NCI-H82 (cell line): ENCODE measurements at regions not wholly inside any gene's neighbourhood (a gene's known extent, or its start where the extent isn't known, plus 50 kb on each side); places are given as distances from the start of the nearest gene placed in this dataset.
"Not testable (repeated sequence)": the region's sequence is repeated elsewhere in the genome, so short reads cannot be mapped to it uniquely, and the experiment has no call there.

Experiments
- DNase-seq: peaks from one replicate; lab custom pipeline; 2025; lab: John Stamatoyannopoulos, UW

DNA sequence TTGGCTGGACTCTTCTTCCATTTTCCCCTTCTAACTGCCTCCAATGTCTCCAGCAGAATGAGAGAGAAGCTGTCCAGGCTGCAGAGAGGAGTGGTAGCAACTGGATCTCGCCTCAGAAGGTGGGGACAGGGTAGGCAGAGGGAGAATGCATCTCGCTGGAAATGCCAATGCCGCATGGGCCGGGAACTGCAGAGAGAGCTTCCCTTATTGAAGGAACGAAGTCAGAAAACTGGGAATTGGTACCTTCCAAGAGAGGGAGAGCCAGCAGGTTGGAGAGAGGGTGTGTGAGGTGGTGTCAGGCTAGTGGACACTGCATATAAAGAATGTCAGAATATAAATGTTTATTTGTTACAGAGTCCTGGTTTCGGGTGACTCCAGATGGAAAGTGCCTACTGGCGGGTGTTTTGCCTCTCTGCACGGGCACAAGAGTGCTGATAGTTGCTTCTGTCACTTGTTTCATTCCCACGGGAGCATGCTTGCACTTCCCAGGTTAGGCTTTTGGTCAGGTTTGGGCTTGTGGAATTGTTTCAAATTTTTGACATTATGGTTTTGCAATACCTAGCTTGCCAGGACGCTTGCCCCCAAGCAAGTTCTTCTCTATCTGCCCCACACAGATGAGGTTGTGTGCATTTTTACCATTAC lies 156.8 kb upstream of the STS start:
- DNase-seq, result no peak

DNA sequence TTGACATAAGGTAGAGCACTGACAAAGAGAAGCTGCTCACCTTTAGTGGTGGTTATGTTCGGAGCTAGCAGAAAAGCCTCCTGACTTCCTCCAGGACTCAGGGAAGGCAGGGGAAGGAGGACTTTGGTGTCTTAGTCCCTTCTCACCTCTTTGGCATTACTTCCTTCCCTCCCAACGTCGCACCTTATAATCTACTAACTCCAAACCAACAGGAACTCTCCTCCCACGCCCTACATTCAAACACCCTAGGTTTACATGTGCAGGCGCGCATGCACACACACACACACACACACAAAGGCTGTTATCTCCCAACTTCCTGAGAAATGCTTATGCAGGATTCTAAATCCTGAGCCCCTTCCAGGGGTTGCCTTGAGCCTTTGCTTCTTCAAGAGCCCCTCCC lies 157.7 kb upstream of the STS start:
- no peak for DNase-seq

DNA sequence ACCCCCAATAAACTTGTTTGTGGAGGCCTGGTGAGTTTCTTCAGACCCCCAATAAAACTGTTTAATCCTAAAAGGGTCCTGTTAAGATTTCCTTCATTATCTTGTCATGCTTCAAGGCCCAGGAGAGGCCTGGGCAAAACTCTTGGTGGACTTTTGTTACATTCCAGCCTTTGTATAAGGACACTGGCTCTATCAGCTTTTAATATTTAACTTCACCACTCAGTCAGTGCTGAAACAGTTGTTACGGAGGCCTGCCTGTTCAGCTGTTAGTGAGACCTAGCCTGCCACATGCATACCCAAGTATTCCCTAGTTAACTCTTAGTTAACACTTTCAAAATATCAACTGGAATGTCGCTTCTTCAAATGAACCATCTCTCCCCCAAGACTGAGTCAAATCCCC lies 158.8 kb upstream of the STS start:
- DNase-seq, result not testable (repeated sequence)

DNA sequence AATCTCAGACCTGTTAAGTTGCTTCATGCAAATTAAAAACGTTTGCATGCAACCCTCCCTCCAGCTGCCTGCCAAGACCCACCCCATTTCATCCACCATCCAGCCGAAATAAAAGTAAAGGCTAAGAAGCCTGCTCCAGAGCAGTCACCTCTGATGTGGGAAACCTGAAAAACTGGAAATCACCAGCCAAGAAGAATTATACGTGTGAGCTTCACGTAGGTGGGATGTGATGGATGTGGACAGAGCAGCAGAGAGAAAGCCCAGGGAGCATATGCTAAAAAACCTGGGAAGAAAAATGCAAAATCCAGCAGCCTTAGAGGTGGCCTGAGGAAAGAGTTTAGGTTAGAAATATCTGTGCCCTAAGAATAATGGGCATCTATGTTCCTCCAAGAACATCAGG lies 160.6 kb upstream of the STS start:
- DNase-seq, result peak; percentile 39

DNA sequence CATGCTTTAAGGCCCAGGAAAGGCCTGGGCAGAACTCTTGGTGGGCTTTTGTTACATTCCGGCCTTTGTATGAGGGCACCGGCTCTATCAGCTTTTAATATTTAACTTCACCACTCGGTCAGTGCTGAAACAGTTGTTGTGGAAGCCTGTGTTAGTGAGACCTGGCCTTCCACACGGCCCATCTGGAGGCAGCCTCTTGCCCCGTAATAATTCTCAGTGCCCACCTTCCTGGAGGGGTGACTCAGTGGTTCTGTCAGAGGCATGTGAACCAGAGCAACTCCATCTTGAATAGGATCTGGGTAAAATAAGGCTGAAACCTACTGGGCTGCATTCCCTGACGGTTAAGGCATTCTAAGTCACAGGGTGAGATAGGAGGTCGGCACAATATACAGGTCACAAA lies 162.0 kb upstream of the STS start:
- DNase-seq, result no peak

DNA sequence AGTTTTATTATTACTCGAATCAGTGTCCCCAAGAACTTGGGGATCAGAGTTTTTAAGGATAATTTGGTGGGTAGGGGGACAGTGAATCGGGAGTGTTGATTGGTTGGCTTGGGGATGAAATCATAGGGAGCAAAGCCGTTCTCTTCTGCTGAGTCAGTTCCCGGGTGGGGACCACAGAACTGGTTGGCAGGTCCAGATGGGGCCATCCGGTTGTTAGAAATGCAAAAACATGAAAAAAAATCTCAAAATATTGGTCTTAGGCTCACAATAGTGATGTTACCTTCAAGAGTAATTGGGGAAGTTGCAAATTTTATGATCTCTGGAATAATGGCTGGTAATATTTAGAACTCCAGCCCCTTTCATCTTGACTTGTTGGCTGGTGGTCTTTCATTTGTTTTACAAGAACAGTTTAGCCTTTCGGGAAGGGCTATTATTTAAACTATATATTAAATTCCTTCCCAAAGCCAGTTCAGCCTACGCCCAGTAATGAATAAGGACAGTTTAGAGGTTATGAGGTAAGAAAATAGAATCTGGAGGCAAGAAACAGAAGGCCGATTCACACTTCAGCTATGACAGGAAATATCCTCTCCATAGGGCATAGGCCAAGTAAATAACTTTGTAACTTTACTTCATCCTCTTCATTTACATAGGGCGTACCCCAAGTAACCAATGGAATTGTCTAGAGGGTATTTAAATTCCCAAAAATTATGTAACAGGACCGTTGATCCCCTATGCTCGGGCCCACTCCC lies 164.1 kb upstream of the STS start:
- no peak for DNase-seq

DNA sequence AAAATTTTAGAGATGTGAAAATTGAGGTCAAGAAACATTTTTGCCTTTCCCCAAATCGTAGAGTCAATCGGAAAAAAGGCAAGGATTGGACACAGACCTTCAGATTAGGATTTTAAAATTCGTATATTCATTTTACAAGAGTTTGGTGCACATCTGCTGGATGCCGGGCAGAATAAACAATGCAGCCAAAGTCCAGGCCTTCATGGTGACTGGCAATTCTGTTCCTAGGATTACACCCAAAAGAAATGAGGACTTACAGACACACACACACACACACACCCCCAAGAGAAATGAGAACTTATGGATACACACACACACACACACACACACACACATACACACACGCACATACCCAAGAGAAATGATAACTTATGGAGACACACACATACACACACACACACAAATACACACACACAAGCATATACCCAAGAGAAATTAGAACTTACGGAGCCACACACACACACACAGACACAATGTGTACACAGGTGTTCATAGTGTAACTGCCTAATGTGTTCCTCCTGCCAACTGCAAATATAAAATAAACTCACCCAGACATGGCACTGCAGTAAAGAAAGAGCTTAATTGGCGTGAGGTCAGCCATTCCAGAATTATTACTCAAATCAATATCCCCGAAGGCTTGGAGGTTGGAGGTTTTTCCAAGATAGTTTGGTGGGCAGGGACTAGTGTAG lies 165.7 kb upstream of the STS start:
- no peak for DNase-seq

DNA sequence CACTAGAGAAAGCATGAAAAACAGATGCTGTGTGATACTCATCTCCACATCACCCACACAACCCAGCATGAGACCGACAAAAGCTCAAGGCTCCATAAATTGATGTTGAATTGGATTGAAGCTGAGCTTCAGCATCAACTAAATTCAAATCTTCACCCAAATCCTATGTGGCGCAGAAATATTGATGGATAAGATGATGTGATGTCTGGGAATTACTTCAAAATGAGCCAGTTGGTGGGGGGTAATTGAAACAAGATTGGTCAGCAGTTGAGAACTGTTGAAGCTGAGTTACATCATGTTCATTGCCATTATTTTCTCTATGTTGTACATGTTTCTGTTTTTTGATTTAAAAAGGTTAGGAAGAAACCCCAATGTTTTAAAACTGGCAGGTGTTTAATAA lies 166.5 kb upstream of the STS start:
- no peak for DNase-seq

DNA sequence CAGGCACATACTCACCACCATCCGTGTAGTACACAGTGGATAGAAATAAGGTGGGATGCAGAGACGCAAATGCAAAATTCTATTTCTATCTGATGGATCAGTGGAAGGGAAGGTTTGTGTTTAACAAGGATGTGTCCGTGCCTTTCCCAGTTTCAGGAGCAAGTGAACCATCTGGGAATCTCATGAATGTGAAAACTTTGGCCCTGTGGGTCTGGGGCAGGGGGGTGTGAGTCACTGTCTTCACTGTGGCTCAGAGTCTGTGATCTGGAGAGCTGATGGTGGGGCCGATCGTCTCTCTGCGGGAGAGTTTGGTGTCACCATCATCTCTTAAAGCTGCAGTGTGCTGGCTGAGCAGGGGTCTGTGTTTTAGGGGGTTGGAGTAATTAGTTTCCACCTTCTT lies 179.3 kb upstream of the STS start:
- DNase-seq, result no peak

DNA sequence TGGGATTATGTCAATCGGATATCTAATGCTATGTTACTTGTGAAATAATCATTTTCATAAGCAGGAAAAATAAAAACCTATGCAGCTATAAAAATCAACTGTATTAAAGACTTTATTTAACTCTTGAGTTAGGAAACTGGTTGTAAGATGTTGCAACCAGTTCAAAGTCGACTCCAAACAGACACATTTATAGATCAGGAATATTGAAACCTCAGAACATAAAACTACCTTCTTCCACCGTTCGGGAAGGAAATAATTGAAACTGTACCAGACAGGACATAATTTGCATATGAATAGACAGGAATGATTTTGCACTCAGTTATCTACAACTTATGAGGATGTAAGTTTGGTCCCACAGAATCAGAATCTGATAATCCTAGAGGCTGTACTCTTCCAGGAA lies 181.8 kb upstream of the STS start:
- DNase-seq, result no peak

DNA sequence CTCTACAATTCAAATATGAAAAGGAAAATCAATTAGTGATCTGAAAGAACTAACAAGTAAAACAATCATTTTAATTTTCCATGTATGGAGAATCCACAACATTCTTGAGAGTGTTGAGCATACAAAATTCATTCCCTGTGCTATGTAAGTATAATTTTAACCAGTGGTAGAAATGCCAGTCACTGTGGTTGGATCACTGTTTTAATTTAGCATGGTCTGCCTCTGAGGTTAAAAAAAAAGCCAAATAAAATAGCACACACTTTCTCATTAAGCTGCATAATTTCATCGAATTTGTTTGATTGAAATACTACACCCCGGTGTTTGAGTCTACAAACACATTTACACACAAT lies 185.5 kb upstream of the STS start:
- DNase-seq, result no peak

DNA sequence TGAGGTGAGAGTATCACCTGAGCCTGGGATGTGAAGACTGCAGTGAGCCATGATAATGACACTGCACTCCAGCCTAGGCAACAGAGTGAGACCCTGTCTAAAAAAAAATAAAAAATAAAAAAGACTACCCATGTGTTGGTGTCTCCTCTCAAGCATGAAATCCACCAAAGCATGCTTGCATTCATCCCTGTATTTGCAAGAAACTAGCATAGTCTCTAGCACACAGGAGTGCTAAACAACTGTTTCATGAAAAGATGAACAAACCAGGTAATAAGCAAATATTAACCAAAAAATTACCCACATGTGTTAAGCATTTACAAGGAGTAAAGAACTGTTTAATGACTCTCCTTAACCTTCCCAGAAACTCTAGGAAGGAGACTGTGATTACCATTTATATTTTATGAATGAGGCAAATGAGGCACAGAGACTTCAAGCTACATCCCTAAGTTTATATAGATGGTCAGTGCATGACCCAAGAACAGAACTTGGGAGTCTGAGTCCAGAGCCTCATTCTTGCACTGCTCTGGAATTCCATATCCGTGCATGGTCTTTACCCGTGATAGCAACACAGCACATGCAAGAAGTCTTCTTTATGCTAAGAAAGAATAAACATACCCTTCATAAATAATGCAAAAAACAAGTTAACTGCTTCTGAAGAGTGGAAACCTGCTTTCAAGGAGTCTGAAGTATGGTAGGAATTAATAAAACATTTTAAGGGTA lies 186.1 kb upstream of the STS start:
- DNase-seq, result no peak

DNA sequence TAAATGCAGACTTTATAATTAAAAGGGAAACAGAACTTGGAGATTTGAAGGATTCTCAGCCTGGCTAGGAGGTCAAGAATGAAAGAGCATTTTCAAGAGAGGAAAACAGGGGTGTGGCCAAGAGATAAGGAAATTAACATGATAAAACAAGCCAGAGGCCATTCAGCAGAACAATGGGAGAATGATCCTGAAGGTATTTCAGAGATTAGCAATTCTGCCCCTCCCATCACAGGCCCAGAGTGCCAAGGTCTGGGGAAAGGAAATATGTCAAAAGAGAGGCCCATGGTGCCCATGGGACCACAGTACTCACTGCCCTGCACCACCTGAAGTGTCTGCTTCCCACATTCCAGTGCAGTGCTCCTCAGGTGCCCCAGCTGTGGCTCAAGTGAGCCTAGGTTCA lies 188.5 kb upstream of the STS start:
- DNase-seq, result no peak

DNA sequence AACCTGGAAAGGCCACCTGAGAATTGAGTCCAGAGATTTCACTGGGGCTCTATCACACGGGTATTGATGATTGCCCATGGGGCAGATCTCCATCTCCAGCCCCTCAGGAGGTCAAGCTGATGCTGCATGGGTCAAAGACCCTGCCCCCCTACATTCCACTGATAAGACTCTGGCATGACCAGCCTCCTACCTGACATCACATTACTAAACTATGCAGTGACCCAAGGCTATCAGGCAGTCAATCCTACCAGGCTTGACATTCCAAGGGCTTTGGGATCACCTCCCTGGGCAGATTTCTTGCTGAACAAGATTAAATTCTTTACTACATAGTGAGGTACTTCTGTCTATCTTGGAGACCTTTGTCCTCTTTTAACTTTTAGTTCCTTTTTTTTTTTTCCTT lies 192.7 kb upstream of the STS start:
- no peak for DNase-seq

DNA sequence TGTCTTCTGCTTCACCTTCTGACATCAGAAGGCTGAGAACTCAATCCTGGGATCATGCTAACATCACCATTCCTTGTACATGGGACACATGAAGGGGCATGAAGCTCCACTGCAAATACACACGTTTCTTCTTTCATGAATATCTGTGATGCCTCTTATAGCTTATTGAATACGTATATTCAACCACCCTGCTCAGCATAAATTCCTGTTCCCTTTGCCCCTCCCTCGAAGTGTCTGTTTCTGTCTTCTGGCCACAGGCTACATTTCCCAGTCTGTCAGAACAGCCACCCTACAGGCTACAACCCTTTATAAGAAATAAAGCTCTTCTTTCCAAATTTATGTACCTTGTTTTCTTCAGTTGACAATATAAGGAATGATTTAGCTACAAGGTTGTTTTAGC lies 201.3 kb upstream of the STS start:
- DNase-seq, result no peak

DNA sequence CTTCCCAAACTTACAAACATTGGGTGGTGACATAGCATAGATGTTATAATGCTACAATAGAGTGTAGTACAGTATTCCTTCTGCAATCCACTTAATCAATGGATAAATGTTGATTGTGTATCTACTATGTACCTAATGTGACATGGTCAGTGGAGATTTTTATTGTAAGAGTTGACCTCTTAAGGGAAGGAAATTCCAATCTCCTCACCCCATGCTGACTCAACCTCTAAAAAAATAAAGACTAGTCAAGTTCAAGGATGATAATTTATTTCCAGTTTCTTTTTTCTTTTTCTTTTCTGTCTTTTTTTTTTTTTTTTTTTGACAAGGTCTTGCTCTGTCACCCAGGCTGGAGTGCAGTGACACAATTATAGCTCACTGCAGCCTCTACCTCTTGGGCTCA lies 206.5 kb upstream of the STS start:
- no peak for DNase-seq

DNA sequence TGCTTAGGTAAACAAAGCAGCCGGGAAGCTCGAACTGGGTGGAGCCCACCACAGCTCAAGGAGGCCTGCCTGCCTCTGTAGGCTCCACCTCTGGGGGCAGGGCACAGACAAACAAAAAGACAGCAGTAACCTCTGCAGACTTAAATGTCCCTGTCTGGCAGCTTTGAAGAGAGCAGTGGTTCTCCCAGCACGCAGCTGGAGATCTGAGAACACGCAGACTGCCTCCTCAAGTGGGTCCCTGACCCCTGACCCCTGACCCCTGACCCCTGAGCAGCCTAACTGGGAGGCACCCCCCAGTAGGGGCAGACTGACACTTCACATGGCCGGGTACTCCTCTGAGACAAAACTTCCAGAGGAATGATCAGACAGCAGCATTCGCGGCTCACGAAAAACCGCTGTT lies 214.6 kb upstream of the STS start:
- DNase-seq, result not testable (repeated sequence)

DNA sequence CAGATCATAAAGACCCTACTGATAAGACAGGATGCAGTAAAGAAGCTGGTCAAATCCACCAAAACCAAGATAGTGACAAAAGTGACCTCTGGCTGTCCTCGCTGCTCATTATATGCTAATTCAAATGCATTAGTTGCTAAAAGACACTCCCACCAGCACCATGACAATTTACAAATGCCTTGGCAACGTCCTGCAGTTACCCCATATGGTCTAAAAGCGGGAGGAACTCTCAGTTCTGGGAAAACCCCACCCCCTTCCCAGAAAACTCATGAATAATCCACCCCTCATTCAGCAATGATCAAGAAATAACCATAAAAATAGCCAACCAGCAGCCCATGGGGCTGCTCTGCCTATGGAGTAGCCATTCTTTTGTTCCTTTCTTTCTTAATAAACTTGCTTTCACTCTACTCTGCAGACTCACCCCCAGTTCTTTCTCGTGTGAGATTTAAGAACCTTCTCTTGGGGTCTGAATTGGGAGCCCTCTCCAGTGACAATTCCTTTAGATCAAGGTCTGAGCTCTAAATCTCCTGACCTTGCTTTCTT lies 217.1 kb upstream of the STS start:
- no peak for DNase-seq

DNA sequence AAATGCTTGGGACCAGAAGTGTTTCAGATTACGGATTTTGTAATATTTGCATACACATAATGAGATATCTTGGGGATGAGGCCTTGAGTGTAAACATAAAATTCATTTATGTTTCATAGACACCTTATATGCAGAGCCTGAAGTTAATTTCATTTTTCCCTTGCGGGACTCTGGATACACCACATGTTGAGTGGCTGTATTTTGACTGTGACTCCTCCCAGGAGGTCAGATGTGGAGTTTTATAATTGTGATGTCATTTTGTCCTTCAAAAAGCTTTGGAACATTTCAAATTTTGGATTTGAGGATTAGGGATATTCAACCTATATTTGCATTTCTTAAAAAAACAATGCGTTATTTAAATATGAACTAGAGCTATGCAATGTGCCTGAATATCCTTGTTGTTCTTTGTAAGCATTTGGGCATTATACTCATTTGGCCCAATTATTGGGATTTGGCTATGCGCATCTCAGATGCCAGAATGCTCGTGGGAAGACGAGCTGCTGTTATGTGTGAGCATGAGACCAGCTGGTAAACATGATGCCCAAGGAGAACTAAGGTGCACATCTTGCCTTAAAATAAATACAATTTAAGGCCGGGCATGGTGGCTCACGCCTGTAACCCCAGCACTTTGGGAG lies 223.0 kb upstream of the STS start:
- DNase-seq, result no peak

DNA sequence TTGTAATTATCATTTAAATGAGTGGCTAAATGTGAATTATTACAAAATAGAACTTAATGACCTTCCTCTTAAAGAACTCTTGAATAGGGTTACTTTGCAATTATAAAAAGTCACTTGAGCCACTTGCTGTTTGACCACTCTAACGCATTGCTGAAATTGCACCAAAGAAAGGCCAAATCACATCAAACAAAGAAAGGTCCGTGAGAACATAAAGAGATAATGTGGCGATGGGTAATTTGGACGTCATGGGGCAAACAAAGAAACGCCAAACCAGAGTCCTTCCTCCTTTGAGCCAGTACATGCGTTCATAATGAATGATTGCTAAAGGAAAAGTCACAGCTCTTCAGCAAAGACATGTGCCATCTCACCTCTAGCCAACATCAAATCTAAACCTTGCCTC lies 229.8 kb upstream of the STS start:
- DNase-seq, result no peak

DNA sequence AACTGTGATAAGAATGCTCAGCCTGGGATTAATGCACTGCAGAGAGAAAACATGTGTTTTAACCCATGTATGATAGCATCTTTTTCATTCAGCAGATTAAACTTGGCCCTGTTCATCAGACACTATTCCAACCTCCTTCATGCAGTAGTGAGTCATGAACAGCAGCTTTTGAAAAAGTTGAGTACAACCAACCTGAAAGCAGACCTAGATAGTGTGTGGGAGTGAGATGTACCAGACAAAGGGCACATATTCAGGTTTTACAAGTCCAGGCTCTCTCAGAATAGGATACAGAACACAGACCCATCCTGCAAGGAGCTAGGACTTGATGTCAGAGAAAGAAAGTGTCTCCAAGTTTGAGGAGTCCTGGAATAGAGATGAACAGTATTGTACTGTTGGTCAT lies 237.3 kb upstream of the STS start:
- no peak for DNase-seq

DNA sequence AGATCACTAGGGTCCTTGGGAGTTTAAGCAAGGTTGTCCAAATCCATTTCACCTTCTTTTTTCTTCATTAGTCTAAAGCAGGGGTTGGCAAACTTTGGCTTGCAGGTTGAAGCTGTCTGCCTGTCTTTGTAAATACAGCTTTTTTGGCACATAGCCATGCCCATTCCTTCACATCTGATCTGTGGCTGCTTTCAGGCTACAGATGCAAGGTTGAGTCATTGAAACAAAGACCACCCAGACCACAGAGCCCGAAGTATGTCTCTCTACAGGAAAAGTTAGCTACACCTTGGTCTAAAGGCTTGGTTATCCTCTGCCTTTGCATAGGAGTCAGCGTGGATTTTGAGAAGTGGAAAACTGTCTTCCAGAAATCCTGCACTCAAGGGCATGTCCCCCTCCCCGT lies 238.1 kb upstream of the STS start:
- no peak for DNase-seq
